K562 (cell line): ENCODE measurements at regions not wholly inside any gene's neighbourhood (a gene's known extent, or its start where the extent isn't known, plus 50 kb on each side); places are given as distances from the start of the nearest gene placed in this dataset.

Source experiments
- ATAC-seq: fragments of 200-7000 bp; cut with Tn5 transposase; 3 replicates; pipeline ENCODE4 v1.9.1; 2020; ENCODE audit warnings: moderate library complexity
- BruUV-seq: library from RNA; stranded (reverse); fragments of 400-500 nt; replicated peaks from 2 replicates; lab custom pipeline; 2021; lab: Mats Ljungman, UMichigan
- CTCF ChIA-PET: fragments of 300-600 bp; formaldehyde crosslinking; extraction: SDS; loops from one replicate; lab custom pipeline; 2021; ENCODE audit warnings: low intra/inter-chr PET ratio; lab: Yijun Ruan, JAX
- POLR2A ChIA-PET: fragments of 300-600, 350-650 bp; sonication (Branson Sonifier 250); formaldehyde crosslinking; extraction: SDS; loops from one replicate; lab custom pipeline; 2021; ENCODE audit warnings: antibody characterized with exemption, inconsistent platforms; lab: Yijun Ruan, JAX
- DNase-seq, 4 experiments: peaks; one replicate each; pipeline versions ENCODE4 v3.0.0 to v3.0.0-alpha.2; 2011 to 2018; ENCODE audit warnings: low spot score in 3 of 4, mixed read lengths in 3 of 4; ENCODE audit errors: extremely low read depth in 1 of 4
- FAIRE-seq: peaks from 2 replicates; lab custom pipeline; 2011; peaks lifted over from hg19 to GRCh38; lab: Jason Lieb, UNC
- H2AFZ ChIP-seq: 2 replicates; pipeline ENCODE4 v1.6.0; 2011; ENCODE audit warnings: low read depth, low read length, control low read depth, inconsistent platforms
- H3K27ac ChIP-seq: fragments of 200-600 bp; 3 replicates; pipeline ENCODE4 v1.8.0; 2011; ENCODE audit warnings: low read depth, mild to moderate bottlenecking, control low read depth, inconsistent platforms, low read length, moderate library complexity, mixed read lengths; ENCODE audit errors: extremely low read depth
- H3K27me3 ChIP-seq, 2 experiments: fragments of 300-600 bp in 1 of 2; 2 replicates in 1 of 2; 3 replicates in 1 of 2; pipeline versions ENCODE4 v1.6.0 to v1.8.0; 2011; ENCODE audit warnings: inconsistent platforms in 2 of 2, low read length in 2 of 2, mild to moderate bottlenecking in 1 of 2, mixed read lengths in 1 of 2, moderate library complexity in 1 of 2; ENCODE audit not compliant: control insufficient read depth in 2 of 2, insufficient read depth in 2 of 2
- H3K36me3 ChIP-seq: fragments of 300-600 bp; 3 replicates; pipeline ENCODE4 v1.8.0; 2011; ENCODE audit warnings: mild to moderate bottlenecking, low read length, inconsistent platforms; ENCODE audit not compliant: control insufficient read depth, insufficient read depth
- H3K4me1 ChIP-seq, 2 experiments: fragments of 200-600 bp in 1 of 2; replicated peaks in 1 of 2; 2 replicates in 1 of 2; 3 replicates in 1 of 2; pipeline versions ENCODE4 v1.5.1 to v1.8.0; 2011; ENCODE audit warnings: inconsistent platforms in 2 of 2, low read length in 2 of 2, mild to moderate bottlenecking in 1 of 2, mixed read lengths in 1 of 2, moderate library complexity in 1 of 2; ENCODE audit not compliant: control insufficient read depth in 2 of 2, insufficient read depth in 2 of 2
- H3K4me2 ChIP-seq: 2 replicates; pipeline ENCODE4 v1.6.1; 2011; ENCODE audit warnings: low read length, control low read depth, inconsistent platforms, mixed read lengths; ENCODE audit not compliant: insufficient read depth
- H3K4me3 ChIP-seq: fragments of 200-600 bp; sonication (generic), shearing (Covaris generic); 2 replicates; pipeline ENCODE4 v1.5.1; 2016; ENCODE audit warnings: control low read depth, inconsistent platforms
- H3K79me2 ChIP-seq: fragments of 200-600 bp; 3 replicates; pipeline ENCODE4 v1.8.0; 2011; ENCODE audit warnings: low read length, inconsistent platforms; ENCODE audit not compliant: control insufficient read depth, insufficient read depth
- H3K9ac ChIP-seq, 2 experiments: 2 replicates each; pipeline versions ENCODE4 v1.6.0 to v1.6.1; 2011; ENCODE audit warnings: low read depth in 2 of 2, low read length in 2 of 2, control low read depth in 1 of 2, inconsistent platforms in 1 of 2, mild to moderate bottlenecking in 1 of 2, mixed read lengths in 1 of 2; ENCODE audit not compliant: insufficient read depth in 1 of 2
- H3K9me1 ChIP-seq: one replicate; pipeline ENCODE4 v1.6.0; 2011; ENCODE audit warnings: inconsistent platforms, mild to moderate bottlenecking, low read length, moderate library complexity; ENCODE audit not compliant: control insufficient read depth, insufficient read depth
- H3K9me3 ChIP-seq: replicated peaks from 2 replicates; pipeline ENCODE4 v1.5.1; 2011; ENCODE audit warnings: low read depth, low read length, inconsistent platforms; ENCODE audit not compliant: control insufficient read depth, insufficient read depth
- H4K20me1 ChIP-seq: replicated peaks from 2 replicates; pipeline ENCODE4 v1.6.1; 2011; ENCODE audit warnings: low read length, inconsistent platforms, mixed read lengths; ENCODE audit not compliant: control insufficient read depth, insufficient read depth
- CHD1 ChIP-seq: fragments of 200-600 bp; sonication (generic); IDR thresholded peaks from one replicate; pipeline ENCODE4 v1.6.1; 2012; ENCODE audit warnings: mild to moderate bottlenecking, moderate library complexity, low read length, inconsistent platforms
- DEAF1 ChIP-seq: fragments of 450-650 bp; formaldehyde crosslinking; IDR thresholded peaks from 2 replicates; pipeline ENCODE4 v1.4.0; 2020; ENCODE audit warnings: mild to moderate bottlenecking, moderate library complexity
- E4F1 ChIP-seq: fragments of 250-450 bp; sonication (Bioruptor Pico); IDR thresholded peaks from 2 replicates; pipeline ENCODE4 v1.5.0; 2021; ENCODE audit warnings: mild to moderate bottlenecking, borderline replicate concordance
- ETS2 ChIP-seq: IDR thresholded peaks from 2 replicates; pipeline ENCODE4 v1.6.1; 2016; ENCODE audit warnings: borderline replicate concordance, missing genetic modification characterization, mild to moderate bottlenecking, moderate library complexity, missing compliant biosample characterization; ENCODE audit not compliant: poor library complexity, severe bottlenecking
- HDAC2 ChIP-seq: fragments of 450-650 bp; IDR thresholded peaks from 2 replicates; pipeline ENCODE4 v1.6.1; 2016; ENCODE audit warnings: mild to moderate bottlenecking
- KAT7 ChIP-seq: sonication (generic); formaldehyde crosslinking; IDR thresholded peaks from 2 replicates; pipeline ENCODE4 v1.8.0; 2022; ENCODE audit warnings: missing genetic modification reagents, mild to moderate bottlenecking, borderline replicate concordance
- MAFF ChIP-seq: IDR thresholded peaks from 2 replicates; pipeline ENCODE4 v1.6.1; 2012; ENCODE audit warnings: low read length, improper control_type of control experiment
- MYC ChIP-seq, 2 experiments: fragments of 250-450 bp in 1 of 2; sonication (Bioruptor Pico) in 1 of 2; IDR thresholded peaks; 2 replicates each; pipeline versions ENCODE4 v1.5.1 to v1.6.1; 2012 to 2021; ENCODE audit warnings: low read depth in 2 of 2, borderline replicate concordance in 1 of 2, improper control_type of control experiment in 1 of 2, low read length in 1 of 2, mild to moderate bottlenecking in 1 of 2, moderate library complexity in 1 of 2
- NFIC ChIP-seq: fragments of 450-650 bp; IDR thresholded peaks from 2 replicates; pipeline ENCODE4 v1.6.1; 2017; ENCODE audit warnings: mild to moderate bottlenecking, inconsistent platforms
- RAD21 ChIP-seq, 2 experiments: fragments of 250-450 bp in 1 of 2; fragments of 450-650 bp in 1 of 2; sonication (Bioruptor Pico) in 1 of 2; formaldehyde crosslinking in 1 of 2; IDR thresholded peaks in 1 of 2; conservative IDR thresholded peaks in 1 of 2; 2 replicates each; pipeline versions ENCODE4 v1.4.0 to v1.8.0; 2020 to 2022; ENCODE audit warnings: mild to moderate bottlenecking in 2 of 2, moderate library complexity in 1 of 2
- ZNF124 ChIP-seq: sonication (generic); formaldehyde crosslinking; IDR thresholded peaks from 2 replicates; pipeline ENCODE4 v1.8.1; 2022; ENCODE audit warnings: missing genetic modification reagents
- ZNF655 ChIP-seq: fragments of 250-450 bp; sonication (Bioruptor Pico); IDR thresholded peaks from 2 replicates; pipeline ENCODE4 v1.5.0; 2021
- ZNF717 ChIP-seq: fragments of 250-450 bp; sonication (Bioruptor Pico); IDR thresholded peaks from 2 replicates; pipeline ENCODE4 v1.5.0; 2021
- ZSCAN32 ChIP-seq: fragments of 450-650 bp; formaldehyde crosslinking; IDR thresholded peaks from 2 replicates; pipeline ENCODE4 v1.4.0; 2020; ENCODE audit warnings: mild to moderate bottlenecking, moderate library complexity
- WGBS: fragments of 100-300 bp; shearing (Covaris generic); methylation state at CpG from one replicate; pipeline ENCODE4 v1.1.6; 2016; ENCODE audit warnings: low coverage, mixed read lengths; ENCODE audit not compliant: insufficient coverage; ENCODE audit errors: missing lambda C conversion rate; 5-methylcytosine and 5-hydroxymethylcytosine counted together
- in situ Hi-C: fragments of 300-500 bp; cut with MboI; formaldehyde crosslinking; loops from 4 replicates; pipeline ENCODE4 v1.15.0; 2018; ENCODE audit warnings: inconsistent platforms, mixed read lengths
- intact Hi-C: fragments of 100-400 bp; cut with micrococcal nuclease; formaldehyde crosslinking; loops from 2 replicates; pipeline ENCODE4 v1.14.2; 2022

- TF ChIP-seq ZNF124 (CRISPR knock-in tag) (no peak), CHD1 (no peak)
Measured at GRCh38 chr4:13900780-13901179, 273.3 kb upstream of the BOD1L1 start (continued).

- H3K4me2 ChIP-seq = no peak overlapping the region
- BruUV-seq = no TSS peak
- H3K4me1 ChIP-seq = no peaks in the 10 kb centered on the region
- CTCF ChIA-PET = no interaction called here
- no peaks in the 10 kb centered on the region for H3K27me3 ChIP-seq
- WGBS = 10% methylated on average over 1 of the region's 1 CpG
- H3K4me3 ChIP-seq = no peak overlapping the region
- intact Hi-C loops (no loop called here), in situ Hi-C loops (no loop called here)
- no peak for FAIRE-seq
- no peaks in the 10 kb centered on the region for H3K9me3 ChIP-seq
- ATAC-seq = no peak
- no peak overlapping the region for H2AFZ ChIP-seq
- DNase-seq = no peak
- no peaks in the 10 kb centered on the region for H3K79me2 ChIP-seq
- no peak overlapping the region for H3K27ac ChIP-seq
- POLR2A ChIA-PET = no interaction called here
- H4K20me1 ChIP-seq = no peaks in the 10 kb centered on the region
- no peak overlapping the region for H3K9ac ChIP-seq
- H3K36me3 ChIP-seq = no peaks in the 10 kb centered on the region
- no peaks in the 10 kb centered on the region for H3K9me1 ChIP-seq
- TF ChIP-seq MYC (IDR thresholded peaks at IDR 0.05; ENCODE audit: low read depth, low read length) = no peak
- TF ChIP-seq MYC (CRISPR knock-in tag; IDR thresholded peaks at IDR 0.05; ENCODE audit: borderline replicate concordance, low read depth) = no peak
- no peak for TF ChIP-seq NFIC
- no peak for TF ChIP-seq ETS2
- no peak for TF ChIP-seq MAFF
- no peak for TF ChIP-seq HDAC2
- no peak for TF ChIP-seq RAD21 (CRISPR knock-in tag; conservative IDR thresholded peaks at IDR 0.05 in 1 of 2, IDR thresholded peaks at IDR 0.05 in 1 of 2)
- no peak for TF ChIP-seq ZSCAN32 (CRISPR knock-in tag)
- no peak for TF ChIP-seq E4F1 (CRISPR knock-in tag)
- no peak for TF ChIP-seq DEAF1
- no peak for TF ChIP-seq ZNF655
- TF ChIP-seq ZNF717 (CRISPR knock-in tag) = no peak
- TF ChIP-seq KAT7 (CRISPR knock-in tag) = no peak
Measured at GRCh38 chr4:13902146-13902545, 274.6 kb upstream of the BOD1L1 start.
